WERI-Rb-1 (cell line): ENCODE measurements at regions not wholly inside any gene's neighbourhood (a gene's known extent, or its start where the extent isn't known, plus 50 kb on each side); places are given as distances from the start of the nearest gene placed in this dataset.

ENCODE experiments used
- DNase-seq: peaks from one replicate; pipeline ENCODE4 v3.0.0-alpha.2; 2020
- H3K27ac ChIP-seq: fragments of 250-450 bp; sonication (Bioruptor Pico); 2 replicates; pipeline ENCODE4 v1.5.1; 2020; ENCODE audit warnings: mild to moderate bottlenecking, moderate library complexity
- H3K27me3 ChIP-seq: fragments of 250-450 bp; sonication (Bioruptor Pico); 2 replicates; pipeline ENCODE4 v1.5.1; 2021; ENCODE audit warnings: mild to moderate bottlenecking, low read depth, moderate library complexity; ENCODE audit not compliant: insufficient read depth, severe bottlenecking
- H3K36me3 ChIP-seq: fragments of 250-450 bp; sonication (Bioruptor Pico); 2 replicates; pipeline ENCODE4 v1.5.1; 2020; ENCODE audit warnings: mild to moderate bottlenecking, moderate library complexity
- H3K4me3 ChIP-seq: 2 replicates; pipeline ENCODE4 v1.5.1; 2011; ENCODE audit warnings: low read depth, mild to moderate bottlenecking, control low read depth, low read length
- H3K9me3 ChIP-seq: fragments of 250-450 bp; sonication (Bioruptor Pico); 2 replicates; pipeline ENCODE4 v1.5.1; 2021; ENCODE audit warnings: mild to moderate bottlenecking, moderate library complexity; ENCODE audit not compliant: severe bottlenecking
- CTCF ChIP-seq: IDR thresholded peaks from 2 replicates; pipeline ENCODE4 v1.5.1; 2011; ENCODE audit warnings: low read depth, mild to moderate bottlenecking, control low read depth, inconsistent platforms, low read length

- DNase-seq = no peak
- Histone ChIP-seq H3K36me3 (no peaks in the 10 kb centered on the region), H3K9me3 (no peaks in the 10 kb centered on the region), H3K4me3 (no peak overlapping the region), H3K27me3 (no peaks in the 10 kb centered on the region), H3K27ac (no peak overlapping the region)
- TF ChIP-seq CTCF = no peak
These were observed 843.4 kb upstream of the FLRT2 start for GRCh38 chr14:84686550-84686949.

GRCh38 chr14:84688297-84689025, 841.5 kb upstream of the FLRT2 start:
- TF ChIP-seq CTCF = no peak
- Histone ChIP-seq H3K27ac (no peak overlapping the region), H3K27me3 (no peaks in the 10 kb centered on the region), H3K4me3 (no peak overlapping the region), H3K9me3 (no peaks in the 10 kb centered on the region), H3K36me3 (no peaks in the 10 kb centered on the region)
- no peak for DNase-seq

GRCh38 chr14:84694161-84694560, 835.8 kb upstream of the FLRT2 start:
- H3K36me3 ChIP-seq = no peaks in the 10 kb centered on the region
- no peak for TF ChIP-seq CTCF
- no peak overlapping the region for H3K4me3 ChIP-seq
- no peaks in the 10 kb centered on the region for H3K27me3 ChIP-seq
- no peak overlapping the region for H3K27ac ChIP-seq
- DNase-seq = no peak
- no peaks in the 10 kb centered on the region for H3K9me3 ChIP-seq

DNA sequence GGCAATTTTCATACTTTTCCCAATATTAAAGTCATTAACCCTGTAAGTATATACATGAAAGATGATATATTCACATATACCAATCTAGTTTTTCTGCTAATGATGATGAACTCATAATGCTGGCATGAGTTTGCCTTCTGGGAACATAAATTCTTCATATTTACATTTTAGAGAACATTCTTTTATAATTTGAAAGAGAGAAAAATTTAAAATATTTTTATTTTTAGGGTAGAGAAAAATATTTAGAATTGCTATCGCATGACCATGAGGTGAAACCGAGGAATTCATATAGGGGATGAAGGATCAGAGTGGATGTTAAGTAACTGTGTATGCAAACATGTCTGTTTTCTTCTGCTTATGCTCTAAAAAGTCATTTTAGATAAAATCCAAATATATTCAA, 825.3 kb upstream of the FLRT2 start:
- H3K9me3 ChIP-seq = no peaks in the 10 kb centered on the region
- TF ChIP-seq CTCF = no peak
- no peak overlapping the region for H3K4me3 ChIP-seq
- H3K36me3 ChIP-seq = no peaks in the 10 kb centered on the region
- H3K27ac ChIP-seq = no peak overlapping the region
- no peaks in the 10 kb centered on the region for H3K27me3 ChIP-seq
- DNase-seq = no peak

GRCh38 chr14:84707830-84708229, 822.1 kb upstream of the FLRT2 start:
- Histone ChIP-seq H3K27ac (no peak overlapping the region), H3K9me3 (no peaks in the 10 kb centered on the region), H3K27me3 (no peaks in the 10 kb centered on the region), H3K36me3 (no peaks in the 10 kb centered on the region), H3K4me3 (no peak overlapping the region)
- peak; percentile 56 for DNase-seq
- no peak for TF ChIP-seq CTCF

GRCh38 chr14:84708865-84709264, 821.1 kb upstream of the FLRT2 start:
- no peak overlapping the region for H3K4me3 ChIP-seq
- DNase-seq = no peak
- no peaks in the 10 kb centered on the region for H3K9me3 ChIP-seq
- no peaks in the 10 kb centered on the region for H3K36me3 ChIP-seq
- H3K27ac ChIP-seq = no peak overlapping the region
- no peak for TF ChIP-seq CTCF
- H3K27me3 ChIP-seq = no peaks in the 10 kb centered on the region
